Glomerular visceral epithelial cell (primary cell): ENCODE measurements at regions not wholly inside any gene's neighbourhood (a gene's known extent, or its start where the extent isn't known, plus 50 kb on each side); places are given as distances from the start of the nearest gene placed in this dataset.

Experiments used
- DNase-seq: peaks from one replicate; pipeline ENCODE4 v3.0.0-alpha.2; 2016; ENCODE audit errors: extremely low spot score

GRCh38 chr1:5713101-5714010 is 278.9 kb downstream of the NPHP4 start:
- DNase-seq = no peak

DNA sequence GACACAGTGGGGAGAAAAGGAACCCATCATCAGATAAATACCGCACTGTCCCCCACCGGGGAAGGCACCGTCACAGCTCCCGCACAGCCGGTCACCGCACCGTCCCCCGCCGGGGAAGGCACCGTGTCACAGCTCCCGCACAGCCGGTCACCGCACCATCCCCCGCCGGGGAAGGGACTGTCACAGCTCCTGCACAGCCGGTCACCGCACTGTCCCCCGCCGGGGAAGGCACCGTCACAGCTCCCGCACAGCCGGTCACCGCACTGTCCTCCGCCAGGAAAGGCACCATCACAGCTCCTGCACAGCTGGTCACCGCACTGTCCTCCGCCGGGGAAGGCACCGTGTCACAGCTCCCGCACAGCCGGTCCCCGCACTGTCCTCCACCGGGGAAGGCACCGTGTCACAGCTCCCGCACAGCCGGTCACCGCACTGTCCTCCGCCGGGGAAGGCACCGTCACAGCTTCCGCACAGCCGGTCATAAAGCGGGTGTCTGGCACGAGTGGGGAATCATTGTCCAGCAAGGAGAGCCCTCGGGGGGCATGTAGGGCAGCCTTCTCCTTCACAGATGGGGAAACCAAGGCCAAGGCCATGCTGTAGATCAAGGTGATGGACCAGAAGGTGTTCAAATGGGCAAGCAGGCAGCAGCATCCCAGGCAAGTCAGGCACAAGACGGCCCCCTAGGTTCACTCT is 280.1 kb downstream of the NPHP4 start:
- DNase-seq = no peak

DNA sequence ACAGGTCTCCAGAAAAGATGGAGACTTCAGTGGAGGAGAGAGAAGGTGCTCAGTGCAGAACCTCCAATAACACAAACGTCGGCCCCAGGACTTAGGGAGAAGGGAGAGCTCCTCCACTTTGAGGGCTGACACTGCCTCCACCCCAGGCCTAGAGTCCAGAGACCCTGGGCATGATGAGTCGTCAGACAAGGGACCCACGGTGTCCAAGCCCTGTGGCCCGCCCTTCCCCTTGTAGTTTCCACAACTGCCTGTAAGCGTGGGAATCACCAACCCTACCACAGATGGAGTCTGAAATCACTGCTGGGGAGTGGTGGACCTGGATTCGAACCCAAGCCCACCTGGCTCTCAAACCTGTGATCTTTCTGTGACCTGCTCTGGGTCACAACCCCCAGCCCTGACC is 281.1 kb downstream of the NPHP4 start:
- DNase-seq = no peak

GRCh38 chr1:5709976-5710375 is 282.2 kb downstream of the NPHP4 start:
- DNase-seq = no peak

DNA sequence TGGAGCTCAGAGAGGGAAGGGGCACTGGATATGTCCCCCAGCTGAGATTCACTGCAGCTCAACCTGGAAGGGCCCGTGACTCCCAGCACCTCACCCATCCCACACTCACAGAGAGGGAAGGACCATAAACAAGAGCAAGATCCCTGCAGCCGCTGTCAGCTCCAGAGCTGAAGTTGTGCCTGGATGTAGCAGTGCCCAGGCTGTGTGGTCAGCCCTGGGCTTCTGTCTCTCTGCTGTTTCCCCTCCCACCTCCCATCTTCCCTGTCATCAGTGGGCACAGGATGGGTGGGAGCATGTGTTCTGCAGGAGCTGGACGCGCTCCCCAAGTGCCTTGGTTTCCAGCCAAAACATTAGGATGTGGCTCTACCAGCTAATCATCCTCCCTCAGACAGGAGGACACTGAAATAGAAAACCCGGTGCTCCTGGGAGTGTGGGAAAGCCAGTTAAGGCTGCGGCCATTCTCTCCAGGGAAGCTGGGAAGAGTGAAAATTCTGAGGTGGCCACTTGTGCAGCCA is 282.7 kb downstream of the NPHP4 start:
- no peak for DNase-seq

DNA sequence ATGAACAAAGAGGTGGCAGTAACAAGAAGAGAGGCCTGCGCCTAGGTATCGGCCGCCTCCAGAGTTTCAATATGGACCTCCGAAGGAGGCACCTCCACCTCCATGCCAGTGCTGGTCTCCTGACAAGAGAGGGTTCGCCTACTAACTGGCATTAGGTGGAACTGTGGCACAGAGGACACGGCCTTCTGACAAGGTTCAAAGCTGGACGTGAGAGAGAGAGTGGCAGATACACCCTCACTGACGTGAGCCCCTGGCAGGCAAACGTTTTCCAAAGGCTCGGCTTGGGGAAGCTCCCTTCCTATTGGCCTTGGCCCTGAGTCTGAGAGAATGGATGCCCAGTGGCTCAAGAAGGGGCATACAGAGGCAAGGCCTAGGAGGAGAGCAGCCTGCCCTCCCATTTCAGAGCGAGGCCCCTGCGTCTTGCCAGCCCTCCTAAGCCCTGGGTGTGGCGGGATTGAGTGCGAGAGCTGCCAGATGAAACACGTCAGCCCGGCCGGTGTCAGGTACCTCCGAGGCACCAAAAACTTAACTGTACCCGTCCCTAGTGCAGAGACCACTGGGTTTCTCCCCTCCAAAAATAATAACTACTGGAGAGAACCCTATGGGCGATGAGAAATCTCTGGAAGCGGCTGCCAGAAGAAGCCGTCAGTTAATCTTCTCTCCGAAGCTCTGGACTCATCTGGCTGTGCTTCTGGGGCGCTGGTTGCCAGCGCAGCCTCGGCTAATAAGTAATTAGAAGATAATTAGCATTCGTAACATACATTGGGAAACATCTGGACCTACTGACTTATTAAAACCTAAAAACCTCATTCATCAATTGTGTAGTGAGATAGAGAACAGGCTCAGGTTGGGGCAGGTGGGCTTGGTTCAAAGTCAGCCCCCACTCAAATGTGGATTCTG is 283.6 kb downstream of the NPHP4 start:
- DNase-seq = no peak

- no peak for DNase-seq
Observed at GRCh38 chr1:5707566-5708345, 284.5 kb downstream of the NPHP4 start.

- no peak for DNase-seq
Observed at GRCh38 chr1:5706239-5706638, 286.0 kb downstream of the NPHP4 start.

GRCh38 chr1:5705751-5706150 is 286.5 kb downstream of the NPHP4 start:
- no peak for DNase-seq

- no peak for DNase-seq
Observed at GRCh38 chr1:5704561-5705514, 287.4 kb downstream of the NPHP4 start.

GRCh38 chr1:5701642-5702041 is 290.6 kb downstream of the NPHP4 start:
- no peak for DNase-seq

- no peak for DNase-seq
Observed at GRCh38 chr1:5693568-5693967, 298.7 kb downstream of the NPHP4 start.

DNA sequence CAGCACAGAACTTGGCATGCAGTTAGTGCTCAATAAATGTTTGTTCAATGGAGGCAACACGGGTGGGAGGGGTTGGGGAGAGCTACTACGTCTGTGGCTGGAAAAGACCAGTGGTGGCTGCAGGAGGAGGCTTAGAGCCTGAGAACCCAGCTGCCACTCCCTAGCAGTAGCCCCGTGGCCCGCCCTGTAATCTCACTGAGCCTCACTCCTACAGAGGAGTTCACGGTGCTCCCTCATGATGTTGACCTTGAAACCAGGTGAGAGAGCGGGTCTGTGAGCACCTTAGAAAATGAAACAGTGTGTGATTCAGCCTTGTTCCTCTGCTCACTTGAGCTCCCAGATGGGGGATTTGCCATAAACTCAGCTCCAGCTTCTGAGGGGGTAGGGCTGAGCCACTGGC is 299.6 kb downstream of the NPHP4 start:
- no peak for DNase-seq

GRCh38 chr1:5691795-5692509 is 300.3 kb downstream of the NPHP4 start:
- DNase-seq = no peak

DNA sequence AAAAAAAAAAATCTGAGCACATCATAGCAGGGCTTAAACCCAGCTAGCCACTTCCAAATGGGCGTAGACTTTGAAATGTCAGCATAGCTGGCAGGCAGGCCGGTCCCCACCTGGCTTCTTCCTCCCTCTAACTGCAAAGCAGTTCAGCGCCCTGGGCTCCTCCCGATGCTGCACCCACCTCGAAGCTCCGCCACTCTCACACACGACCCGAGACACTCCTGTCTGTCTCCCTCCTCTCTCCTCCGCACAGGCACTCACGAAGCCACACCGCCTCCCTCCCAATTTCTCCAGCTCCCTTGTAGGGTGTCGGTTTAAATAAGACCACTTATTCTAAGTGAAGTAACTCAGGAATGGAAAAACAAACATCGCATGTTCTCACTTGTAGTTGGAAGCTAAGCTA is 301.3 kb downstream of the NPHP4 start:
- DNase-seq = no peak

DNA sequence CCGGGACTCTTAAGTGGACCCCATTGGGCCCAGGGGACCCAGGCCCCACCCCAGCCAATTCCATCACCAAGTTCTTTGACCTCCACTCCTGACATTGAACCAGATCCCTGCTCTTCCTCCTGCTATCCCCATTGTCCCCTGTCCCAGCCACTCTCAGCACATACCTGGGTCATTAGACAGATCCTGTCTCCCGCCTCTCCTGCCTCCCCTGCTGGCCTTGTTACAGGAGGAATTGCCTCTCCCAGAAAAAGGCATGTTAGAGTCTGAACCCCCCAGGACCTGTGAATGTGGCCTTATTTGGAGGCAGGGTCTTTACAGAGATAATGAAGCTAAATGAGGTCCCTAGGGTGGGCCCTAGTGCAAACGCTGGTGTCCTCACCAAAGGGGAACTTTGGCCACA is 301.9 kb downstream of the NPHP4 start:
- DNase-seq = no peak

DNA sequence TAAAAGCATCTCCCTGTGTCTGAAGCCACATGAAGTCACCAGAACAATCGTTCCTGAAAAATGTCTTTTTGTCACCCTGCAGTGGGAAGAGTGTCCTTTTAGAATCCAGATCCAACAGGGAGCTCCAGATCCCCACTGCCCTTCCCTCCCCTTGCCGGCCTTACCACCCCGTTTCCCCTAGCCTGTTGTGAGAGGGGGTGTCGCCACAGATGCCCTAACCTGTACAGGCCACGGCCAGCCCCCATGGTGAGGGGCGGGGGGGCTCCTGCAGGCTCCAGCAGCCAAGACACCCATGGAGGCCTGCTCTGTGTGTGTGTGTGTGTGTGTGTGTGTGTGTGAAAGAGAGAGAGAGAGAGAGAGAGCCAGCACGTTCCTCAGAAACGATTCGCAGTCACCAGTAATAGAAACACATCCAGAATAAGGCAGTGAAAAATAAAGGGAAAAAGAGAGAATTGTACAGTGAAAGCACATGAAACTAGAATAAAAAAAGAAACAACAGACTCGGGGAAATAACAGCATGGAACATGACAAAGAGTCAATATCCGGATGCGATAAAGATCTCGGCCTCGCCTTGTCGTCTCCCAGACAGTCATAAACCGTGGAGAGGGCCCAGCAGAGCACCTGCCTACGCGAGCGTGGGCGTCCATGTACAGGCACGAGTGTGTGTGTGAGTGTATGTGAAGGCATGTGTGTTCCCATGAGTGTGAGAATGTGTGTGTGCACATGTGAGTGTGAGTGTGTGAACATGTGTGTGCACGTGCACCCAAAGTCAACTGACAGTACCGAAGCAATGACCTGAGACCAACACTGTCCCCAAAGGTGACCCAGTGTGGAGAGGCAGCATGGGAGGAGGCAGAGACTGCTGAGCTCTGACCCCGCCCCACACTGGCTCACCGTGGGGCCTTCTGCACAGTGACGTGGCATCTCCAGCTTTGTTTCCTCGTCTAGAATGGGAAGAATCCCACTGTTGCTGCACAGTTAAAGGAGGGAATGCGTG is 303.8 kb downstream of the NPHP4 start:
- DNase-seq = no peak
